Skeletal muscle satellite cell (primary cell): ENCODE measurements at regions not wholly inside any gene's neighbourhood (a gene's known extent, or its start where the extent isn't known, plus 50 kb on each side); places are given as distances from the start of the nearest gene placed in this dataset.

ENCODE experiments used
- H3K27me3 ChIP-seq: 2 replicates; pipeline ENCODE4 v1.7.0; 2013; ENCODE audit warnings: low read length; ENCODE audit not compliant: control insufficient read depth, insufficient read depth
- H3K36me3 ChIP-seq: 2 replicates; pipeline ENCODE4 v1.7.0; 2013; ENCODE audit warnings: mild to moderate bottlenecking, control low read depth, low read length; ENCODE audit not compliant: insufficient read depth
- H3K4me1 ChIP-seq: 2 replicates; pipeline ENCODE4 v1.7.0; 2013; ENCODE audit warnings: low read length; ENCODE audit not compliant: control insufficient read depth, insufficient read depth
- H3K4me2 ChIP-seq: 2 replicates; pipeline ENCODE4 v1.7.0; 2013; ENCODE audit warnings: mild to moderate bottlenecking, low read length
- H3K4me3 ChIP-seq: 2 replicates; pipeline ENCODE4 v1.7.0; 2013; ENCODE audit warnings: low read length
- H3K9ac ChIP-seq: 2 replicates; pipeline ENCODE4 v1.7.0; 2013; ENCODE audit warnings: mild to moderate bottlenecking, low read depth, low read length, moderate library complexity
- H3K9me3 ChIP-seq: replicated peaks from 2 replicates; pipeline ENCODE4 v1.7.0; 2013; ENCODE audit warnings: mild to moderate bottlenecking, control low read depth, low read length

- Histone ChIP-seq H3K4me3 (no peak overlapping the region), H3K27me3 (no peaks in the 10 kb centered on the region), H3K4me1 (no peaks in the 10 kb centered on the region), H3K9me3 (no peaks in the 10 kb centered on the region), H3K36me3 (no peaks in the 10 kb centered on the region), H3K4me2 (no peak overlapping the region), H3K9ac (no peak overlapping the region)
Measured at GRCh38 chr12:77388445-77389265, 323.3 kb upstream of the E2F7 start.

GRCh38 chr12:77387671-77388070, 322.3 kb upstream of the E2F7 start:
- no peaks in the 10 kb centered on the region for H3K4me1 ChIP-seq
- no peak overlapping the region for H3K4me2 ChIP-seq
- H3K4me3 ChIP-seq: no peak overlapping the region
- no peaks in the 10 kb centered on the region for H3K36me3 ChIP-seq
- H3K27me3 ChIP-seq: no peaks in the 10 kb centered on the region
- H3K9ac ChIP-seq: no peak overlapping the region
- H3K9me3 ChIP-seq: no peaks in the 10 kb centered on the region

GRCh38 chr12:77387214-77387613, 321.8 kb upstream of the E2F7 start:
- H3K9me3 ChIP-seq: no peaks in the 10 kb centered on the region
- no peaks in the 10 kb centered on the region for H3K36me3 ChIP-seq
- no peak overlapping the region for H3K4me3 ChIP-seq
- no peaks in the 10 kb centered on the region for H3K27me3 ChIP-seq
- no peaks in the 10 kb centered on the region for H3K4me1 ChIP-seq
- H3K9ac ChIP-seq: no peak overlapping the region
- no peak overlapping the region for H3K4me2 ChIP-seq

- Histone ChIP-seq H3K4me3 (no peak overlapping the region), H3K9ac (no peak overlapping the region), H3K27me3 (no peaks in the 10 kb centered on the region), H3K36me3 (no peaks in the 10 kb centered on the region), H3K9me3 (no peaks in the 10 kb centered on the region), H3K4me1 (no peaks in the 10 kb centered on the region), H3K4me2 (no peak overlapping the region)
Measured at GRCh38 chr12:77384941-77385340, 319.6 kb upstream of the E2F7 start.

GRCh38 chr12:77382096-77382742, 316.9 kb upstream of the E2F7 start:
- Histone ChIP-seq H3K36me3 (no peaks in the 10 kb centered on the region), H3K4me3 (no peak overlapping the region), H3K4me1 (peaks cover under 1% of the 10 kb centered on the region), H3K9ac (no peak overlapping the region), H3K9me3 (no peaks in the 10 kb centered on the region), H3K4me2 (no peak overlapping the region), H3K27me3 (no peaks in the 10 kb centered on the region)

GRCh38 chr12:77377622-77378021, 312.3 kb upstream of the E2F7 start:
- Histone ChIP-seq H3K4me1 (peaks cover 5% of the 10 kb centered on the region), H3K36me3 (no peaks in the 10 kb centered on the region), H3K9ac (no peak overlapping the region), H3K9me3 (no peaks in the 10 kb centered on the region), H3K27me3 (no peaks in the 10 kb centered on the region), H3K4me3 (no peak overlapping the region), H3K4me2 (no peak overlapping the region)

- no peaks in the 10 kb centered on the region for H3K36me3 ChIP-seq
- H3K4me3 ChIP-seq: no peak overlapping the region
- peaks cover 5% of the 10 kb centered on the region for H3K4me1 ChIP-seq
- no peak overlapping the region for H3K9ac ChIP-seq
- H3K9me3 ChIP-seq: no peaks in the 10 kb centered on the region
- no peak overlapping the region for H3K4me2 ChIP-seq
- H3K27me3 ChIP-seq: no peaks in the 10 kb centered on the region
Measured at GRCh38 chr12:77377116-77377515, 311.7 kb upstream of the E2F7 start.

GRCh38 chr12:77374673-77375072, 309.3 kb upstream of the E2F7 start:
- no peaks in the 10 kb centered on the region for H3K9me3 ChIP-seq
- H3K9ac ChIP-seq: no peak overlapping the region
- peaks cover 5% of the 10 kb centered on the region for H3K4me1 ChIP-seq
- H3K4me2 ChIP-seq: no peak overlapping the region
- H3K27me3 ChIP-seq: no peaks in the 10 kb centered on the region
- no peak overlapping the region for H3K4me3 ChIP-seq
- no peaks in the 10 kb centered on the region for H3K36me3 ChIP-seq

- Histone ChIP-seq H3K9ac (no peak overlapping the region), H3K4me1 (peaks cover 5% of the 10 kb centered on the region), H3K9me3 (no peaks in the 10 kb centered on the region), H3K27me3 (no peaks in the 10 kb centered on the region), H3K4me3 (no peak overlapping the region), H3K36me3 (no peaks in the 10 kb centered on the region), H3K4me2 (no peak overlapping the region)
Measured at GRCh38 chr12:77372494-77372893, 307.1 kb upstream of the E2F7 start.

- no peak overlapping the region for H3K9ac ChIP-seq
- H3K36me3 ChIP-seq: no peaks in the 10 kb centered on the region
- H3K9me3 ChIP-seq: no peaks in the 10 kb centered on the region
- no peaks in the 10 kb centered on the region for H3K27me3 ChIP-seq
- peaks cover 3% of the 10 kb centered on the region for H3K4me1 ChIP-seq
- H3K4me3 ChIP-seq: no peak overlapping the region
- H3K4me2 ChIP-seq: no peak overlapping the region
Measured at GRCh38 chr12:77372026-77372425, 306.7 kb upstream of the E2F7 start.

GRCh38 chr12:77368379-77368778, 303.0 kb upstream of the E2F7 start:
- Histone ChIP-seq H3K27me3 (no peaks in the 10 kb centered on the region), H3K36me3 (no peaks in the 10 kb centered on the region), H3K4me2 (no peak overlapping the region), H3K4me1 (no peaks in the 10 kb centered on the region), H3K4me3 (no peak overlapping the region), H3K9me3 (no peaks in the 10 kb centered on the region), H3K9ac (no peak overlapping the region)

GRCh38 chr12:77366616-77367015, 301.2 kb upstream of the E2F7 start:
- Histone ChIP-seq H3K4me2 (no peak overlapping the region), H3K36me3 (no peaks in the 10 kb centered on the region), H3K9ac (no peak overlapping the region), H3K9me3 (no peaks in the 10 kb centered on the region), H3K4me1 (no peaks in the 10 kb centered on the region), H3K4me3 (no peak overlapping the region), H3K27me3 (no peaks in the 10 kb centered on the region)
